Vagina (tissue), 2 donors: ENCODE measurements at regions not wholly inside any gene's neighbourhood (a gene's known extent, or its start where the extent isn't known, plus 50 kb on each side); places are given as distances from the start of the nearest gene placed in this dataset.
"Not testable (repeated sequence)": the region's sequence is repeated elsewhere in the genome, so short reads cannot be mapped to it uniquely, and the experiment has no call there.

ENCODE experiments used
- POLR2A ChIP-seq, 2 donors: fragments of 450-650 bp; IDR thresholded peaks; one replicate each; pipeline ENCODE4 v1.6.1; 2017; ENCODE audit warnings: antibody characterized with exemption in 2 of 2, mild to moderate bottlenecking in 2 of 2, moderate library complexity in 2 of 2
- TF ChIP-seq, protein P1 (sequence below), 3 experiments: fragments of 450-650 bp in 2 of 3; fragments of 200-600 bp in 1 of 3; sonication (generic) in 1 of 3; IDR thresholded peaks; one replicate each; pipeline ENCODE4 v1.5.1; 2017 to 2019; ENCODE audit warnings: antibody characterized with exemption in 3 of 3, mild to moderate bottlenecking in 2 of 3, moderate library complexity in 2 of 3

DNA sequence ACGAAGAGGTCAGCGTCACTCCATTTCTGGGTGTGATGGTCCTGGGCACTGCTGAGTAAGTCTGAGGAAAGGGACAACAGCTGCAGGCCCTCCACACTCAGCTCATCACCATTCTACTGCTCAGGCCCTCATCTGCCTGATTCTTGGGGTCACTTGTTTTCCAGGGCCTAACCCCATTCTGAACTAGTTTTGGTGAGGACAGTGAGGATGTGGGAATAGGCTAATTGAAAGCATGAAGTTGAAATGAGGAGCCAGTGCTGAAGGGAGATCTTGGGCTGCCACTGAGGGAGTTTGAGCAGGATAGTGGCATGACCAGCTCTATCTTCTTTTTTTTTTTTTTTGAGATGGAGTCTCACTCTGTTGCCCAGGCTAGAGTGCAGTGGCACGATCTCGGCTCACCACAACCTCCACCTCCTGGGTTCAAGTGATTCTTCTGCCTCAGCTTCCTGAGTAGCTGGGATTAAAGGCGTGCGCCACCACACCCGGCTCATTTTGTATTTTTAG is 155.7 kb downstream of the VEGFA start:
- TF ChIP-seq POLR2A (IDR thresholded peaks at IDR 0.05): not testable (repeated sequence)
- TF ChIP-seq, protein P1, sequence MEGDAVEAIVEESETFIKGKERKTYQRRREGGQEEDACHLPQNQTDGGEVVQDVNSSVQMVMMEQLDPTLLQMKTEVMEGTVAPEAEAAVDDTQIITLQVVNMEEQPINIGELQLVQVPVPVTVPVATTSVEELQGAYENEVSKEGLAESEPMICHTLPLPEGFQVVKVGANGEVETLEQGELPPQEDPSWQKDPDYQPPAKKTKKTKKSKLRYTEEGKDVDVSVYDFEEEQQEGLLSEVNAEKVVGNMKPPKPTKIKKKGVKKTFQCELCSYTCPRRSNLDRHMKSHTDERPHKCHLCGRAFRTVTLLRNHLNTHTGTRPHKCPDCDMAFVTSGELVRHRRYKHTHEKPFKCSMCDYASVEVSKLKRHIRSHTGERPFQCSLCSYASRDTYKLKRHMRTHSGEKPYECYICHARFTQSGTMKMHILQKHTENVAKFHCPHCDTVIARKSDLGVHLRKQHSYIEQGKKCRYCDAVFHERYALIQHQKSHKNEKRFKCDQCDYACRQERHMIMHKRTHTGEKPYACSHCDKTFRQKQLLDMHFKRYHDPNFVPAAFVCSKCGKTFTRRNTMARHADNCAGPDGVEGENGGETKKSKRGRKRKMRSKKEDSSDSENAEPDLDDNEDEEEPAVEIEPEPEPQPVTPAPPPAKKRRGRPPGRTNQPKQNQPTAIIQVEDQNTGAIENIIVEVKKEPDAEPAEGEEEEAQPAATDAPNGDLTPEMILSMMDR (IDR thresholded peaks at IDR 0.05): not testable (repeated sequence)
